Smooth muscle cell (in vitro differentiated cells): ENCODE measurements at regions not wholly inside any gene's neighbourhood (a gene's known extent, or its start where the extent isn't known, plus 50 kb on each side); places are given as distances from the start of the nearest gene placed in this dataset.

Experiments
- DNase-seq: peaks from one replicate; lab custom pipeline; 2025; ENCODE audit not compliant: unreplicated experiment; lab: John Stamatoyannopoulos, UW
- H2AFZ ChIP-seq: fragments of 200-600 bp; sonication (generic); 2 replicates; pipeline ENCODE4 v1.6.0; 2016; ENCODE audit warnings: antibody characterized with exemption, low read depth, mild to moderate bottlenecking
- H3F3A ChIP-seq: fragments of 200-600 bp; sonication (generic); 2 replicates; pipeline ENCODE4 v1.6.0; 2017; ENCODE audit warnings: antibody characterized with exemption, low read depth
- H3K27ac ChIP-seq: fragments of 200-600 bp; sonication (generic); 2 replicates; pipeline ENCODE4 v1.5.1; 2016; ENCODE audit warnings: low read depth, mild to moderate bottlenecking
- H3K27me3 ChIP-seq: fragments of 200-600 bp; sonication (generic); 2 replicates; pipeline ENCODE4 v1.6.1; 2016; ENCODE audit warnings: low read depth, mild to moderate bottlenecking
- H3K36me3 ChIP-seq: fragments of 200-600 bp; sonication (generic); 2 replicates; pipeline ENCODE4 v1.5.1; 2016; ENCODE audit warnings: low read depth
- H3K4me1 ChIP-seq: fragments of 200-600 bp; sonication (generic); 2 replicates; pipeline ENCODE4 v1.5.1; 2016; ENCODE audit warnings: low read depth
- H3K4me2 ChIP-seq: fragments of 200-600 bp; sonication (generic); 2 replicates; pipeline ENCODE4 v1.6.0; 2016; ENCODE audit warnings: mild to moderate bottlenecking
- H3K4me3 ChIP-seq: fragments of 200-600 bp; sonication (generic); 2 replicates; pipeline ENCODE4 v1.5.1; 2016; ENCODE audit warnings: mild to moderate bottlenecking
- H3K79me2 ChIP-seq: fragments of 200-600 bp; sonication (generic); 2 replicates; pipeline ENCODE4 v1.6.0; 2016; ENCODE audit warnings: low read depth, mild to moderate bottlenecking
- H3K9ac ChIP-seq: fragments of 200-600 bp; sonication (generic); 2 replicates; pipeline ENCODE4 v1.6.0; 2016; ENCODE audit warnings: low read depth
- H3K9me3 ChIP-seq: fragments of 200-600 bp; sonication (generic); replicated peaks from 2 replicates; pipeline ENCODE4 v1.5.1; 2016; ENCODE audit warnings: low read depth
- H4K20me1 ChIP-seq: fragments of 200-600 bp; sonication (generic); 2 replicates; pipeline ENCODE4 v1.6.0; 2016; ENCODE audit warnings: low read depth
- WGBS: methylation state at CpG from one replicate; pipeline ENCODE4 v1.1.7; 2016; ENCODE audit warnings: low lambda C conversion rate; 5-methylcytosine and 5-hydroxymethylcytosine counted together
- TF ChIP-seq, protein P1 (sequence below): fragments of 200-600 bp; sonication (generic); IDR thresholded peaks from 2 replicates; pipeline ENCODE4 v1.5.1; 2017; ENCODE audit warnings: borderline replicate concordance, mild to moderate bottlenecking, antibody characterized with exemption; ENCODE audit not compliant: insufficient read depth, poor library complexity, severe bottlenecking

DNA sequence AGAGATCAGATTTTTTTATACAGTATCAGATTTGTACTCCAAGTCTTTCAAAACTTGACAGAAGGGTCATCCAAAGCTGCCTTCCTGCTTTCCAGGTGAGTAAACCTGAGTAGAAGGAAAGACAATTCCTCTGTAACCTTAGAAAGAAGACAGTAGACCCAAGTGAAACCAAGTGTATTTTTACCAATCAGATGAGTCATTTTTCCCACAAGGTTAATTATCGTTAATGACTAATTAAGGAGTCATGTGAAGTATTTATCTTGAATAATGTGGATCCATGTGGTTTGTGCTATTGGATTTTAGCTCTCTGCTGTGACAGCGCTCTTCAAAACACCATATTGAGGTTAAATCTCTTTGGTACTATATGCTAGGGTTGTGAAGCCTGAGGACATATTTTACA, 74.0 kb upstream of the PELI2 start:
- Histone ChIP-seq H2AFZ (no peak overlapping the region), H3K4me1 (no peaks in the 10 kb centered on the region), H3K9me3 (no peaks in the 10 kb centered on the region), H3F3A (no peaks in the 10 kb centered on the region), H3K79me2 (no peaks in the 10 kb centered on the region), H3K4me2 (no peak overlapping the region), H3K36me3 (no peaks in the 10 kb centered on the region), H3K27me3 (no peaks in the 10 kb centered on the region), H4K20me1 (no peaks in the 10 kb centered on the region), H3K27ac (no peak overlapping the region), H3K9ac (no peak overlapping the region), H3K4me3 (no peak overlapping the region)
- WGBS: 90% methylated on average over 2 of the region's 2 CpGs
- TF ChIP-seq, protein P1, sequence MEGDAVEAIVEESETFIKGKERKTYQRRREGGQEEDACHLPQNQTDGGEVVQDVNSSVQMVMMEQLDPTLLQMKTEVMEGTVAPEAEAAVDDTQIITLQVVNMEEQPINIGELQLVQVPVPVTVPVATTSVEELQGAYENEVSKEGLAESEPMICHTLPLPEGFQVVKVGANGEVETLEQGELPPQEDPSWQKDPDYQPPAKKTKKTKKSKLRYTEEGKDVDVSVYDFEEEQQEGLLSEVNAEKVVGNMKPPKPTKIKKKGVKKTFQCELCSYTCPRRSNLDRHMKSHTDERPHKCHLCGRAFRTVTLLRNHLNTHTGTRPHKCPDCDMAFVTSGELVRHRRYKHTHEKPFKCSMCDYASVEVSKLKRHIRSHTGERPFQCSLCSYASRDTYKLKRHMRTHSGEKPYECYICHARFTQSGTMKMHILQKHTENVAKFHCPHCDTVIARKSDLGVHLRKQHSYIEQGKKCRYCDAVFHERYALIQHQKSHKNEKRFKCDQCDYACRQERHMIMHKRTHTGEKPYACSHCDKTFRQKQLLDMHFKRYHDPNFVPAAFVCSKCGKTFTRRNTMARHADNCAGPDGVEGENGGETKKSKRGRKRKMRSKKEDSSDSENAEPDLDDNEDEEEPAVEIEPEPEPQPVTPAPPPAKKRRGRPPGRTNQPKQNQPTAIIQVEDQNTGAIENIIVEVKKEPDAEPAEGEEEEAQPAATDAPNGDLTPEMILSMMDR: no peak
- DNase-seq: no peak

- Histone ChIP-seq H3K9ac (no peak overlapping the region), H2AFZ (no peak overlapping the region), H3K27me3 (no peaks in the 10 kb centered on the region), H3K4me3 (no peak overlapping the region), H3K36me3 (no peaks in the 10 kb centered on the region), H3K27ac (no peak overlapping the region), H3K79me2 (no peaks in the 10 kb centered on the region), H3K4me1 (no peaks in the 10 kb centered on the region), H3F3A (no peaks in the 10 kb centered on the region), H4K20me1 (no peaks in the 10 kb centered on the region), H3K4me2 (no peak overlapping the region), H3K9me3 (no peaks in the 10 kb centered on the region)
- no peak for DNase-seq
- 100% methylated on average over 1 of the region's 1 CpG for WGBS
- TF ChIP-seq, protein P1: no peak
These were observed 71.7 kb upstream of the PELI2 start for GRCh38 chr14:56046546-56046945.

GRCh38 chr14:56046996-56047395, 71.2 kb upstream of the PELI2 start:
- no peaks in the 10 kb centered on the region for H3K79me2 ChIP-seq
- H3K27me3 ChIP-seq: no peaks in the 10 kb centered on the region
- no peak overlapping the region for H3K4me3 ChIP-seq
- H3K36me3 ChIP-seq: no peaks in the 10 kb centered on the region
- H3K9ac ChIP-seq: no peak overlapping the region
- no peaks in the 10 kb centered on the region for H4K20me1 ChIP-seq
- H3K4me2 ChIP-seq: no peak overlapping the region
- WGBS: 93% methylated on average over 1 of the region's 1 CpG
- no peaks in the 10 kb centered on the region for H3F3A ChIP-seq
- no peaks in the 10 kb centered on the region for H3K9me3 ChIP-seq
- no peak overlapping the region for H2AFZ ChIP-seq
- TF ChIP-seq, protein P1: no peak
- no peak overlapping the region for H3K27ac ChIP-seq
- DNase-seq: no peak
- no peaks in the 10 kb centered on the region for H3K4me1 ChIP-seq

- Histone ChIP-seq H3K4me2 (no peak overlapping the region), H3K27ac (no peak overlapping the region), H3K4me1 (no peaks in the 10 kb centered on the region), H3K36me3 (no peaks in the 10 kb centered on the region), H3K9ac (no peak overlapping the region), H3K79me2 (no peaks in the 10 kb centered on the region), H3F3A (no peaks in the 10 kb centered on the region), H3K27me3 (no peaks in the 10 kb centered on the region), H3K4me3 (no peak overlapping the region), H2AFZ (no peak overlapping the region), H3K9me3 (no peaks in the 10 kb centered on the region), H4K20me1 (no peaks in the 10 kb centered on the region)
- WGBS: 97% methylated on average over 1 of the region's 1 CpG
- TF ChIP-seq, protein P1: no peak
- no peak for DNase-seq
These were observed 68.7 kb upstream of the PELI2 start for GRCh38 chr14:56049536-56049935.
